ENCODE measurements at regions not wholly inside any gene's neighbourhood (a gene's known extent, or its start where the extent isn't known, plus 50 kb on each side); places are given as distances from the start of the nearest gene placed in this dataset.

DNA sequence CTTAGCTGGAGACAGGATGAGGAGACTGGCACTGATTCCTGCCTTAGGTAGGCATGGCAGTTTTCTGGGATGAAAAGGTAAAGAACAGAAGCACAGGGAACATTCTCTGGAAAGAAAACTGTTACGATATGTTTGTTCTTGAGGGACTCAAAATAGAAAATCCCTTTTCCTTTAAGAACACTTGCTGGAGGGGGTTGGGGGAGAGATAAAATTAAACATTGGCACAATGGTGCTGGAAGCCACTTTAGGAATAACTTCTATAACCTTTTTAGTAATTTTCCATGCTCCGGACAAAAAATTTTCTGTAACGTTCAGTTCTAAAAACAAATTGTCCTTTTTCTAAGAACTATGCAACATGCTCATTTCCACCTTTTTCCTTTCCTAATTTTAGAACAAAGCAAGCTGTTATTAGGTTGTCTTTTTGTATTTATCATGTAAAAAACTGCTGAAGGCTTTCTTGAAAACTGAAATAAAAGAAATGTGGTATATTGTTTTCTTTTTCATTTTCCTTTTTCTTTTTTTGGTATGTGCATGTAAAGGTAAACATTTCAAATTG lies 343.8 kb downstream of the EPHA4 start:
- Histone ChIP-seq H3K36me3 (ENCODE audit: low read depth) (no peaks in the 10 kb centered on the region), H3K9me2 (ENCODE audit: insufficient read depth) (no peaks in the 10 kb centered on the region), H2AFZ (no peak overlapping the region), H3K27me3 (replicated peaks; ENCODE audit: insufficient read depth) (no peaks in the 10 kb centered on the region), H3K4me3 (no peak overlapping the region), H3K4me2 (ENCODE audit: unreplicated experiment) (no peak overlapping the region), H4K20me1 (ENCODE audit: insufficient read depth) (no peaks in the 10 kb centered on the region), H3K27ac (no peak overlapping the region), H3K4me1 (ENCODE audit: insufficient read depth) (no peaks in the 10 kb centered on the region), H3K79me2 (ENCODE audit: insufficient read depth) (no peaks in the 10 kb centered on the region), H3F3A (ENCODE audit: insufficient read depth) (no peaks in the 10 kb centered on the region), H3K9me3 (ENCODE audit: low read depth) (no peaks in the 10 kb centered on the region), H3K9ac (no peak overlapping the region)
- in situ Hi-C loops (cut with MboI), result no loop called here
- TF ChIP-seq EZH2phosphoT487 (IDR thresholded peaks at IDR 0.05; ENCODE audit: insufficient read depth, low read depth), result no peak
- TF ChIP-seq EZH2 (IDR thresholded peaks at IDR 0.05; ENCODE audit: insufficient read depth, poor library complexity, severe bottlenecking), result no peak
- WGBS, 2 experiments (ENCODE audit: low coverage in 1 of 2, low lambda C conversion rate in 2 of 2, missing lambda C conversion rate in 2 of 2), result 72 to 84% methylated on average over 3 of the region's 3 CpGs
- no peak for DNase-seq

DNA sequence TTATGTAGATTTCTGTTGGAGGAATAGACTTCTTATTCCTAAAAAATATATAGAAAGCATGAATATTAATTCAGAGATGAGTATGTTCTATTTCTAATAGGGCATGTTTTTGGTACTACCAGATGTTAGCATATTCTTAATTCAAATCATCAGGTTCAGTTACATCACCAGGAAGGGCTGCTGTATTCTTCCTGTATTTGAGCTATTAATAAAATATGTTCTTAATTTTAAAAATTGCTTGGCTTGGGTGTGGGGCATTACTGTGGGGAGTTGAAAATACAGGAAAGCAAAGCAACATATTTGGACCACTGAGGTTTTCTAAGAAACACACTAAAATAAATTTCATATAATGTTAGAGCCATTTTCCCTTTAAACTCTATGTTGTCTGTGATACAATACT lies 343.0 kb downstream of the EPHA4 start:
- TF ChIP-seq EZH2phosphoT487 (IDR thresholded peaks at IDR 0.05; ENCODE audit: insufficient read depth, low read depth) (no peak), EZH2 (IDR thresholded peaks at IDR 0.05; ENCODE audit: insufficient read depth, poor library complexity, severe bottlenecking) (no peak)
- no peak overlapping the region for H3K9ac ChIP-seq
- H3K4me2 ChIP-seq (ENCODE audit: unreplicated experiment), result no peak overlapping the region
- no peaks in the 10 kb centered on the region for H3K4me1 ChIP-seq (ENCODE audit: insufficient read depth)
- H3F3A ChIP-seq (ENCODE audit: insufficient read depth), result no peaks in the 10 kb centered on the region
- no peaks in the 10 kb centered on the region for H3K79me2 ChIP-seq (ENCODE audit: insufficient read depth)
- DNase-seq, result no peak
- H3K36me3 ChIP-seq (ENCODE audit: low read depth), result no peaks in the 10 kb centered on the region
- H3K9me2 ChIP-seq (ENCODE audit: insufficient read depth), result no peaks in the 10 kb centered on the region
- H2AFZ ChIP-seq, result no peak overlapping the region
- no peak overlapping the region for H3K27ac ChIP-seq
- no peaks in the 10 kb centered on the region for H3K9me3 ChIP-seq (ENCODE audit: low read depth)
- H3K27me3 ChIP-seq (replicated peaks; ENCODE audit: insufficient read depth), result no peaks in the 10 kb centered on the region
- no peaks in the 10 kb centered on the region for H4K20me1 ChIP-seq (ENCODE audit: insufficient read depth)
- in situ Hi-C loops (cut with MboI), result no loop called here
- no peak overlapping the region for H3K4me3 ChIP-seq

DNA sequence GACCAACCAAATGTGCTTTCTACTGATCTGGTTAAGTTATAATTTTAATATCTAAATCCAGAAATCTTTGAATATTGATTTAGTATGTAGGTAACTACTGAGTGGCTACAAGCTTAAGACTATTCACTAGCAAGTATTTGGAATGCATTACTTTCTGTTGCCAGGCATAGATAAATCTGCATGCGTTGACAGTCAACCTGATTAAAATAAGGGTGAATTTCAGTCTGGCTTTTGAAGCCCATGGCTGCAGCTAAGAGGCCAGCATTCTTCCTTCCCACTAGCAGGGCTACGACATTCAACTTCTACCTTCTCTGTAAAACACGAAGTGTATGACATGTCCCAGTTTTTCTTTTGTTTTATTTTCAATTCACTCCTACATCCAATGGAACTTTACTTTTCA lies 340.6 kb downstream of the EPHA4 start:
- Histone ChIP-seq H3K4me1 (ENCODE audit: insufficient read depth) (no peaks in the 10 kb centered on the region), H2AFZ (no peak overlapping the region), H3K27me3 (replicated peaks; ENCODE audit: insufficient read depth) (no peaks in the 10 kb centered on the region), H3K36me3 (ENCODE audit: low read depth) (no peaks in the 10 kb centered on the region), H3K9me2 (ENCODE audit: insufficient read depth) (no peaks in the 10 kb centered on the region), H3K9me3 (ENCODE audit: low read depth) (no peaks in the 10 kb centered on the region), H3K4me3 (no peak overlapping the region), H3K79me2 (ENCODE audit: insufficient read depth) (no peaks in the 10 kb centered on the region), H3F3A (ENCODE audit: insufficient read depth) (no peaks in the 10 kb centered on the region), H3K27ac (no peak overlapping the region), H3K9ac (no peak overlapping the region), H4K20me1 (ENCODE audit: insufficient read depth) (no peaks in the 10 kb centered on the region), H3K4me2 (ENCODE audit: unreplicated experiment) (no peak overlapping the region)
- no peak for DNase-seq
- WGBS, 2 experiments (ENCODE audit: low coverage in 1 of 2, low lambda C conversion rate in 2 of 2, missing lambda C conversion rate in 2 of 2), result 30 to 36% methylated on average over 3 of the region's 3 CpGs
- TF ChIP-seq EZH2phosphoT487 (IDR thresholded peaks at IDR 0.05; ENCODE audit: insufficient read depth, low read depth) (no peak), EZH2 (IDR thresholded peaks at IDR 0.05; ENCODE audit: insufficient read depth, poor library complexity, severe bottlenecking) (no peak)
- in situ Hi-C loops (cut with MboI), result no loop called here

DNA sequence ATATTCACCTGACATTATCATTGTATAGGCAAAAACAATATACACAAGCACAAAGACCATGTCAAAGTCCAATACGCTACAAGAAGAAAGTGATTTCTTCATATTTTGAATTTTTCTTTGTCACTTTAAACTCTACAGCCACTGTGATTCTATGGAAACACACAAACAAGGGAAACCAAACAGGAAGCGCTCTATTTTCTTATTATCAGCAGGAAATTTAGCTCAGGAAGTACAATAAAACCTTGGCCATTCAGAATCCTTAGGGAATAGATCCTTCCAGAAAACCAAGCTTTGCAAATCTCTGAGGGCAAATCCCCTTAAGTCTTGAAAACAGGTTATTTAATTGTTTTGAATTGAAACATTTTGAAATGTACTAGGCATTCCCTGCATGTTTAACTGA lies 336.2 kb downstream of the EPHA4 start:
- H2AFZ ChIP-seq, result no peak overlapping the region
- 47 to 58% methylated on average over 2 of the region's 2 CpGs for WGBS, 2 experiments (ENCODE audit: low coverage in 1 of 2, low lambda C conversion rate in 2 of 2, missing lambda C conversion rate in 2 of 2)
- no peaks in the 10 kb centered on the region for H3K79me2 ChIP-seq (ENCODE audit: insufficient read depth)
- H3K9me2 ChIP-seq (ENCODE audit: insufficient read depth), result no peaks in the 10 kb centered on the region
- H4K20me1 ChIP-seq (ENCODE audit: insufficient read depth), result no peaks in the 10 kb centered on the region
- no peak overlapping the region for H3K27ac ChIP-seq
- no peaks in the 10 kb centered on the region for H3K36me3 ChIP-seq (ENCODE audit: low read depth)
- no peaks in the 10 kb centered on the region for H3F3A ChIP-seq (ENCODE audit: insufficient read depth)
- TF ChIP-seq EZH2 (IDR thresholded peaks at IDR 0.05; ENCODE audit: insufficient read depth, poor library complexity, severe bottlenecking) (no peak), EZH2phosphoT487 (IDR thresholded peaks at IDR 0.05; ENCODE audit: insufficient read depth, low read depth) (no peak)
- in situ Hi-C loops (cut with MboI), result no loop called here
- H3K9me3 ChIP-seq (ENCODE audit: low read depth), result no peaks in the 10 kb centered on the region
- no peak overlapping the region for H3K4me3 ChIP-seq
- no peak overlapping the region for H3K9ac ChIP-seq
- no peaks in the 10 kb centered on the region for H3K4me1 ChIP-seq (ENCODE audit: insufficient read depth)
- no peak overlapping the region for H3K4me2 ChIP-seq (ENCODE audit: unreplicated experiment)
- DNase-seq, result no peak
- no peaks in the 10 kb centered on the region for H3K27me3 ChIP-seq (replicated peaks; ENCODE audit: insufficient read depth)

DNA sequence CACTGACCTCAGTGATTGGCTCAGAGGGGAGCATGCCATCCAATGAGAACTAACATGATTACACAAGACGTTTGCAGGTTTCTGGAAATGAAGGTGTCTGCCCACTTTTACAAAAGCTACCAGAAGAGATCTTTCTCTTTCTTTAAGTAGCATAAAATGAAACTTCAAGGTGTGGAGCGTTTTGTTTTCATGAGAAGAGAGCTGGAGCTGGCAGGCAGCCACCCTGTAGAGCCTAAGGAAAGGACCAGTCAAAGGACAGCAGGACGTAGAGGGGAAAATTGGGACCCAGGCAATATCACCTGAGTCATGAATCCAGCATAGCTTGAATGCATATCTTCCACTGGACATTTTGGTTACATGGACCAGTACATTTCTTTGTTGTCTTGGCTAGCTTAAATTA lies 331.0 kb downstream of the EPHA4 start:
- no peaks in the 10 kb centered on the region for H3K9me3 ChIP-seq (ENCODE audit: low read depth)
- no peaks in the 10 kb centered on the region for H3K9me2 ChIP-seq (ENCODE audit: insufficient read depth)
- WGBS, 2 experiments (ENCODE audit: low coverage in 1 of 2, low lambda C conversion rate in 2 of 2, missing lambda C conversion rate in 2 of 2), result 12 to 21% methylated on average over 3 of the region's 3 CpGs
- no peaks in the 10 kb centered on the region for H3K27me3 ChIP-seq (replicated peaks; ENCODE audit: insufficient read depth)
- H3K9ac ChIP-seq, result no peak overlapping the region
- no peaks in the 10 kb centered on the region for H3F3A ChIP-seq (ENCODE audit: insufficient read depth)
- DNase-seq, result no peak
- in situ Hi-C loops (cut with MboI), result no loop called here
- no peaks in the 10 kb centered on the region for H4K20me1 ChIP-seq (ENCODE audit: insufficient read depth)
- H3K4me2 ChIP-seq (ENCODE audit: unreplicated experiment), result no peak overlapping the region
- H3K4me1 ChIP-seq (ENCODE audit: insufficient read depth), result no peaks in the 10 kb centered on the region
- no peak overlapping the region for H2AFZ ChIP-seq
- no peak overlapping the region for H3K4me3 ChIP-seq
- no peaks in the 10 kb centered on the region for H3K36me3 ChIP-seq (ENCODE audit: low read depth)
- no peaks in the 10 kb centered on the region for H3K79me2 ChIP-seq (ENCODE audit: insufficient read depth)
- no peak for TF ChIP-seq EZH2phosphoT487 (IDR thresholded peaks at IDR 0.05; ENCODE audit: insufficient read depth, low read depth)
- TF ChIP-seq EZH2 (IDR thresholded peaks at IDR 0.05; ENCODE audit: insufficient read depth, poor library complexity, severe bottlenecking), result no peak
- no peak overlapping the region for H3K27ac ChIP-seq
